WTC11 (cell line): ENCODE measurements at regions not wholly inside any gene's neighbourhood (a gene's known extent, or its start where the extent isn't known, plus 50 kb on each side); places are given as distances from the start of the nearest gene placed in this dataset.

ENCODE experiments used
- ATAC-seq: fragments of 200-7000 bp; cut with Tn5 transposase; 2 replicates; pipeline ENCODE4 v1.10.0; 2021; ENCODE audit warnings: mild to moderate bottlenecking, moderate library complexity
- CTCF ChIA-PET: fragments of 300-600 bp; sonication (Branson Sonifier 250); formaldehyde crosslinking; loops from one replicate; lab custom pipeline; 2021; ENCODE audit warnings: antibody characterized with exemption; lab: Charles Lee
- POLR2A ChIA-PET: fragments of 350-600 bp; sonication (Branson Sonifier 250); formaldehyde crosslinking; loops from one replicate; lab custom pipeline; 2021; ENCODE audit warnings: antibody characterized with exemption; lab: Charles Lee
- DNase-seq: peaks from one replicate; pipeline ENCODE4 v3.0.0; 2021; ENCODE audit warnings: low spot score
- H3K27ac Mint-ChIP-seq: 2 replicates; pipeline ENCODE4 v1.8.0; 2021; ENCODE audit warnings: mixed read lengths
- H3K27me3 Mint-ChIP-seq: 2 replicates; pipeline ENCODE4 v1.8.0; 2021; ENCODE audit warnings: low read depth, mild to moderate bottlenecking, moderate library complexity, mixed read lengths
- H3K36me3 Mint-ChIP-seq: 2 replicates; pipeline ENCODE4 v1.8.0; 2021; ENCODE audit warnings: mixed read lengths
- H3K4me1 Mint-ChIP-seq: 2 replicates; pipeline ENCODE4 v1.8.0; 2022; ENCODE audit warnings: mixed read lengths
- H3K4me3 Mint-ChIP-seq: 2 replicates; pipeline ENCODE4 v1.8.0; 2021; ENCODE audit warnings: mild to moderate bottlenecking, moderate library complexity, mixed read lengths
- H3K9me3 Mint-ChIP-seq: 2 replicates; pipeline ENCODE4 v1.8.0; 2021; ENCODE audit warnings: mixed read lengths
- ELF4 ChIP-seq: sonication (generic); formaldehyde crosslinking; IDR thresholded peaks from 2 replicates; pipeline ENCODE4 v1.8.1; 2022; ENCODE audit warnings: low read depth, mild to moderate bottlenecking, moderate library complexity, missing genetic modification reagents
- ESRRA ChIP-seq: sonication (generic); formaldehyde crosslinking; IDR thresholded peaks from 2 replicates; pipeline ENCODE4 v1.8.1; 2022; ENCODE audit warnings: mild to moderate bottlenecking, missing genetic modification reagents, borderline replicate concordance
- FOXJ3 ChIP-seq: sonication (generic); formaldehyde crosslinking; IDR thresholded peaks from 2 replicates; pipeline ENCODE4 v1.9.0; 2021; ENCODE audit warnings: missing genetic modification reagents, mild to moderate bottlenecking, borderline replicate concordance
- GRHL2 ChIP-seq: fragments of 250-450 bp; sonication (Bioruptor Pico); IDR thresholded peaks from 2 replicates; pipeline ENCODE4 v1.8.0; 2022; ENCODE audit warnings: mild to moderate bottlenecking, moderate library complexity; ENCODE audit not compliant: insufficient replicate concordance, severe bottlenecking
- HMGA2 ChIP-seq: fragments of 250-450 bp; sonication (Bioruptor Pico); IDR thresholded peaks from 2 replicates; pipeline ENCODE4 v1.4.0; 2021; ENCODE audit warnings: mild to moderate bottlenecking, moderate library complexity
- KAT7 ChIP-seq: sonication (generic); formaldehyde crosslinking; IDR thresholded peaks from 2 replicates; pipeline ENCODE4 v1.8.1; 2023; ENCODE audit warnings: missing genetic modification reagents, mild to moderate bottlenecking, borderline replicate concordance
- MYBL2 ChIP-seq: sonication (generic); formaldehyde crosslinking; IDR thresholded peaks from 2 replicates; pipeline ENCODE4 v1.8.1; 2023; ENCODE audit warnings: mild to moderate bottlenecking, moderate library complexity, missing genetic modification reagents
- NR2C2 ChIP-seq: sonication (generic); formaldehyde crosslinking; IDR thresholded peaks from 2 replicates; pipeline ENCODE4 v1.8.0; 2022; ENCODE audit warnings: mild to moderate bottlenecking, missing genetic modification reagents
- PRRX2 ChIP-seq: fragments of 250-450 bp; sonication (Bioruptor Pico); IDR thresholded peaks from 2 replicates; pipeline ENCODE4 v1.8.0; 2021; ENCODE audit warnings: mild to moderate bottlenecking
- SP1 ChIP-seq: sonication (generic); formaldehyde crosslinking; conservative IDR thresholded peaks from 2 replicates; pipeline ENCODE4 v1.8.1; 2022; ENCODE audit warnings: missing genetic modification reagents
- TEAD1 ChIP-seq: sonication (generic); formaldehyde crosslinking; IDR thresholded peaks from 2 replicates; pipeline ENCODE4 v1.8.0; 2022; ENCODE audit warnings: mild to moderate bottlenecking, missing genetic modification reagents
- ZNF138 ChIP-seq: sonication (generic); formaldehyde crosslinking; conservative IDR thresholded peaks from 2 replicates; pipeline ENCODE4 v1.8.1; 2022; ENCODE audit warnings: mild to moderate bottlenecking, moderate library complexity, missing genetic modification reagents
- ZNF396 ChIP-seq: fragments of 250-450 bp; sonication (Bioruptor Pico); IDR thresholded peaks from 2 replicates; pipeline ENCODE4 v1.8.0; 2021; ENCODE audit warnings: mild to moderate bottlenecking, moderate library complexity, borderline replicate concordance
- TF ChIP-seq, protein P1 (sequence below): fragments of 250-450 bp; sonication (Bioruptor Pico); conservative IDR thresholded peaks from 2 replicates; pipeline ENCODE4 v1.9.0; 2021; ENCODE audit warnings: mild to moderate bottlenecking
- TF ChIP-seq, protein P2 (sequence below): sonication (generic); formaldehyde crosslinking; IDR thresholded peaks from 2 replicates; pipeline ENCODE4 v1.8.1; 2023; ENCODE audit warnings: mild to moderate bottlenecking, moderate library complexity, missing genetic modification reagents
- TF ChIP-seq, protein P3 (sequence below): sonication (generic); formaldehyde crosslinking; conservative IDR thresholded peaks from 2 replicates; pipeline ENCODE4 v1.8.1; 2022; ENCODE audit warnings: mild to moderate bottlenecking, missing genetic modification reagents
- TF ChIP-seq, protein P4 (sequence below): sonication (generic); formaldehyde crosslinking; IDR thresholded peaks from 2 replicates; pipeline ENCODE4 v1.8.1; 2022; ENCODE audit warnings: missing genetic modification reagents, borderline replicate concordance
- TF ChIP-seq, protein P5 (sequence below): sonication (generic); formaldehyde crosslinking; IDR thresholded peaks from 2 replicates; pipeline ENCODE4 v1.8.1; 2022; ENCODE audit warnings: mild to moderate bottlenecking, missing genetic modification reagents, moderate library complexity, borderline replicate concordance

DNA sequence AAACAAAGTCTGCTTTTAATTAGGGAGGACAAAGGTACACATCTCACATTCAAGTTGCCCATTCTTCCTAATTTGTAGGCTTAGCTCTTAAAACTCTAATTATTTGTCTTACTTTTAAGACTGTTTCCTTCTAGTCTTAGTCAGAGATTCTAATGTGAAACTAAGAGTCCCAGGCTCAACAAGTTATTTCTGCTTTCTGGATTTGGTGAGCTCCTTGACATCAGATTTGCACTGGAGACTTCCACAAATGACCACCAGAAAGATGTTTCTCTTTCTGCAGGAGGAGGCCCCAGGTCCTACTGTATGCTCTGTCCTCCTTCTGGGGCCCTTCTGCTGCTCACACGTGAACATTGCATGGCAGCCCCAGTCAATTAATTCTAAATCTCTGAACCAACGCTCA, 194.2 kb upstream of the JUN start (continued):
- TF ChIP-seq, protein P1, sequence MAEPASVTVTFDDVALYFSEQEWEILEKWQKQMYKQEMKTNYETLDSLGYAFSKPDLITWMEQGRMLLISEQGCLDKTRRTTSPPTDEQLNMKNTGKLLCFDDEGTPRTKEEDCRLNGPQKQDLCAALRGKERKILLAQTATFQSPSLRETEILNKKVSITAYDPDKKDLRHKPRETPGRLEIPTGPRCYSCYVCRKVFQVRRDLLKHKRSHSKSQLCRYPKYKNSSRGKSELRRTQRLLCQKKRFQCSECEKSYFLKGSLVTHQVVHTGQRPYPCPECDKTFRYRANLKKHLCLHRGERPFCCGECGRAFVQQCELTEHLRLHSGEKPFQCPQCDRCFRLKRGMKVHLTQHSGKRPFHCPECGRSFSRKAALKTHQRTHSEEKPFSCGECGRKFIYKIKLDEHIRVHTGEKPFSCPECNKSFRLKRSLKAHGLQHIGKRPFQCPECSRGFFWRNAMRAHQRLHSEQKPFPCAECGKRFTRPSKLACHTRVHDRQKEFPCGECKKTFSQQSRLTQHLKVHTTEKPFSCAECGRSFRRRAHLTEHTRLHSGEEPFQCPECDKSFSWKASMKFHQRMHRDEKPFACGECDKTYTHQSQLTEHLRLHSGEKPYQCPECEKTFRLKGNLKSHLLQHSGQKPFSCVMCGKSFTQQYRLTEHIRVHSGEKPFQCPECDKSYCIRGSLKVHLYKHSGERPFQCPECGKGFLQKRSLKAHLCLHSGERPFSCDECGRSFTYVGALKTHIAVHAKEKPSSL (CRISPR knock-in tag) = no peak
- TF ChIP-seq SP1 (CRISPR knock-in tag) = no peak
- TF ChIP-seq ESRRA (CRISPR knock-in tag) = no peak
- TF ChIP-seq, protein P2, sequence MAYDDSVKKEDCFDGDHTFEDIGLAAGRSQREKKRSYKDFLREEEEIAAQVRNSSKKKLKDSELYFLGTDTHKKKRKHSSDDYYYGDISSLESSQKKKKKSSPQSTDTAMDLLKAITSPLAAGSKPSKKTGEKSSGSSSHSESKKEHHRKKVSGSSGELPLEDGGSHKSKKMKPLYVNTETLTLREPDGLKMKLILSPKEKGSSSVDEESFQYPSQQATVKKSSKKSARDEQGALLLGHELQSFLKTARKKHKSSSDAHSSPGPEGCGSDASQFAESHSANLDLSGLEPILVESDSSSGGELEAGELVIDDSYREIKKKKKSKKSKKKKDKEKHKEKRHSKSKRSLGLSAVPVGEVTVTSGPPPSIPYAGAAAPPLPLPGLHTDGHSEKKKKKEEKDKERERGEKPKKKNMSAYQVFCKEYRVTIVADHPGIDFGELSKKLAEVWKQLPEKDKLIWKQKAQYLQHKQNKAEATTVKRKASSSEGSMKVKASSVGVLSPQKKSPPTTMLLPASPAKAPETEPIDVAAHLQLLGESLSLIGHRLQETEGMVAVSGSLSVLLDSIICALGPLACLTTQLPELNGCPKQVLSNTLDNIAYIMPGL (CRISPR knock-in tag) = no peak
- TF ChIP-seq NR2C2 = no peak

DNA sequence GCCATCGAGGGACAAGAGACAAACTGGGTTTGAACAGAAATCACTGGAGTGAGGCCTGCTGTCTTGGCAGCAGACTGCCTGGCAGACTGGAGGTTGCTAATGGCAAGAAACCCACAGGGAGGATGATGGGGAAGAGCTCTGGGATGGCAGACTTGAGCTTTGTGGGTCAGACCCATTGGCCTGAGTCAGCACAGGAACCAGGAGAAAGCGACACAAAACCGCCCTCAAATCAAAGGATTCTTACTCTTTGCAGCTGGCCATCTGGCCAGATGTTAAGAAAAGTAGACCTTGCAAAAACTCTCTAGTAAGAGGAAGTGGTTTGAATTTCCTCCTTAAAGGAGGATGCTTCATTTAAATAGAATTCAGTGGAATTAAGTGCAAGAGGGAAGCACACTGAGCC, 195.2 kb upstream of the JUN start:
- no peak for DNase-seq
- ChIA-PET CTCF (no interaction called here), POLR2A (no interaction called here)
- H3K27me3 Mint-ChIP-seq = no peaks in the 10 kb centered on the region; the same call in 1 of the 2 replicates
- ATAC-seq = no peak
- no peak overlapping the region for H3K4me3 Mint-ChIP-seq
- no peaks in the 10 kb centered on the region for H3K36me3 Mint-ChIP-seq
- peaks cover 35% of the 10 kb centered on the region for H3K4me1 Mint-ChIP-seq
- no peaks in the 10 kb centered on the region for H3K9me3 Mint-ChIP-seq
- TF ChIP-seq ZNF138 (CRISPR knock-in tag) = no peak
- TF ChIP-seq ELF4 = no peak
- no peak for TF ChIP-seq HMGA2 (CRISPR knock-in tag)
- TF ChIP-seq, protein P3, sequence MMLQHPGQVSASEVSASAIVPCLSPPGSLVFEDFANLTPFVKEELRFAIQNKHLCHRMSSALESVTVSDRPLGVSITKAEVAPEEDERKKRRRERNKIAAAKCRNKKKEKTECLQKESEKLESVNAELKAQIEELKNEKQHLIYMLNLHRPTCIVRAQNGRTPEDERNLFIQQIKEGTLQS (CRISPR knock-in tag) = no peak
- TF ChIP-seq MYBL2 (CRISPR knock-in tag) = no peak
- no peak for TF ChIP-seq TEAD1 (CRISPR knock-in tag)
- no peak for TF ChIP-seq FOXJ3
- TF ChIP-seq PRRX2 = no peak
- TF ChIP-seq, protein P4, sequence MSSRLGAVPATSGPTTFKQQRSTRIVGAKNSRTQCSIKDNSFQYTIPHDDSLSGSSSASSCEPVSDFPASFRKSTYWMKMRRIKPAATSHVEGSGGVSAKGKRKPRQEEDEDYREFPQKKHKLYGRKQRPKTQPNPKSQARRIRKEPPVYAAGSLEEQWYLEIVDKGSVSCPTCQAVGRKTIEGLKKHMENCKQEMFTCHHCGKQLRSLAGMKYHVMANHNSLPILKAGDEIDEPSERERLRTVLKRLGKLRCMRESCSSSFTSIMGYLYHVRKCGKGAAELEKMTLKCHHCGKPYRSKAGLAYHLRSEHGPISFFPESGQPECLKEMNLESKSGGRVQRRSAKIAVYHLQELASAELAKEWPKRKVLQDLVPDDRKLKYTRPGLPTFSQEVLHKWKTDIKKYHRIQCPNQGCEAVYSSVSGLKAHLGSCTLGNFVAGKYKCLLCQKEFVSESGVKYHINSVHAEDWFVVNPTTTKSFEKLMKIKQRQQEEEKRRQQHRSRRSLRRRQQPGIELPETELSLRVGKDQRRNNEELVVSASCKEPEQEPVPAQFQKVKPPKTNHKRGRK (CRISPR knock-in tag) = no peak
- TF ChIP-seq GRHL2 (CRISPR knock-in tag) = no peak
- no peak for TF ChIP-seq ZNF396 (CRISPR knock-in tag)
- TF ChIP-seq, protein P5, sequence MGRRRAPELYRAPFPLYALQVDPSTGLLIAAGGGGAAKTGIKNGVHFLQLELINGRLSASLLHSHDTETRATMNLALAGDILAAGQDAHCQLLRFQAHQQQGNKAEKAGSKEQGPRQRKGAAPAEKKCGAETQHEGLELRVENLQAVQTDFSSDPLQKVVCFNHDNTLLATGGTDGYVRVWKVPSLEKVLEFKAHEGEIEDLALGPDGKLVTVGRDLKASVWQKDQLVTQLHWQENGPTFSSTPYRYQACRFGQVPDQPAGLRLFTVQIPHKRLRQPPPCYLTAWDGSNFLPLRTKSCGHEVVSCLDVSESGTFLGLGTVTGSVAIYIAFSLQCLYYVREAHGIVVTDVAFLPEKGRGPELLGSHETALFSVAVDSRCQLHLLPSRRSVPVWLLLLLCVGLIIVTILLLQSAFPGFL (CRISPR knock-in tag) = no peak
- TF ChIP-seq KAT7 = no peak
- H3K27ac Mint-ChIP-seq = no peak overlapping the region

DNA sequence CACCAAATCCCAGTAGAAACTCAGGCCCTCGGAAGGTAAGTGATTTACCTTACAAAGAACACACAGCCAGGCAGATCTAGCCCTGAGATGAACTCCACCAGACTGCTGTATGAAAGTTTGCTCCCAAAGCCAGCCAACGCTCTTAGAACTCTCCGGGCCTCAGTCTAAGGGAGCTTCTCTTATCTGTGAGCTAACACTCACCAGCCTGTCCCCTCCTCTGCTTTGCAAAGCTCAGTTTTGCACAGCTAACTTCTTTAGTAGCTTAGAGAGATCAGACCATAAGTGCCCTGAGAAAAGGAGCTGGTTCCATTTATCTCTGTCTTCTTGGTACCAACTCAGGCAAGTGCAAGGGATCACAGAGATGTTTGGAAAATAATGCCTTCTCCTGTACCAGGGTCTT, 195.8 kb upstream of the JUN start:
- Mint-ChIP-seq H3K4me3 (no peak overlapping the region), H3K27me3 (no peaks in the 10 kb centered on the region; the same call in 1 of the 2 replicates), H3K4me1 (peaks cover 35% of the 10 kb centered on the region), H3K36me3 (no peaks in the 10 kb centered on the region), H3K27ac (no peak overlapping the region), H3K9me3 (no peaks in the 10 kb centered on the region)
- ChIA-PET CTCF (no interaction called here), POLR2A (no interaction called here)
- TF ChIP-seq MYBL2 (CRISPR knock-in tag) = no peak
- TF ChIP-seq, protein P2 (CRISPR knock-in tag) = no peak
- ATAC-seq = no peak
- no peak for DNase-seq
